ENCODE measurements at regions not wholly inside any gene's neighbourhood (a gene's known extent, or its start where the extent isn't known, plus 50 kb on each side); places are given as distances from the start of the nearest gene placed in this dataset.

- TF ChIP-seq CTCF (IDR thresholded peaks at IDR 0.05) (no peak), POLR2AphosphoS5 (IDR thresholded peaks at IDR 0.05) (no peak), POLR2A (IDR thresholded peaks at IDR 0.05) (no peak), EP300 (IDR thresholded peaks at IDR 0.05) (no peak)
Measured at GRCh38 chr22:25437414-25438160, 126.9 kb upstream of the GRK3 start.

Data from gastroesophageal sphincter (tissue), 3 donors.